Rectal smooth muscle tissue (tissue), 1 donor: ENCODE measurements at regions not wholly inside any gene's neighbourhood (a gene's known extent, or its start where the extent isn't known, plus 50 kb on each side); places are given as distances from the start of the nearest gene placed in this dataset.

Source experiments
- H3K27ac ChIP-seq: one replicate; pipeline ENCODE4 v1.7.0; 2013; ENCODE audit warnings: low read depth, low read length, inconsistent platforms
- H3K27me3 ChIP-seq: one replicate; pipeline ENCODE4 v1.7.0; 2013; ENCODE audit warnings: low read length; ENCODE audit not compliant: control insufficient read depth, insufficient read depth
- H3K36me3 ChIP-seq: one replicate; pipeline ENCODE4 v1.7.0; 2013; ENCODE audit warnings: low read length; ENCODE audit not compliant: control insufficient read depth, insufficient read depth
- H3K4me1 ChIP-seq: one replicate; pipeline ENCODE4 v1.7.0; 2013; ENCODE audit warnings: low read length; ENCODE audit not compliant: control insufficient read depth, insufficient read depth
- H3K4me3 ChIP-seq: one replicate; pipeline ENCODE4 v1.7.0; 2013; ENCODE audit warnings: low read length
- H3K9ac ChIP-seq: one replicate; pipeline ENCODE4 v1.7.0; 2013; ENCODE audit warnings: low read length

- no peaks in the 10 kb centered on the region for H3K36me3 ChIP-seq
- no peak overlapping the region for H3K4me3 ChIP-seq
- no peaks in the 10 kb centered on the region for H3K27me3 ChIP-seq
- H3K9ac ChIP-seq: no peak overlapping the region
- no peak overlapping the region for H3K27ac ChIP-seq
- H3K4me1 ChIP-seq: peaks cover under 1% of the 10 kb centered on the region
Measured at GRCh38 chr11:113549061-113549460, 73.9 kb upstream of the DRD2 start.

- Histone ChIP-seq H3K27ac (no peak overlapping the region), H3K36me3 (no peaks in the 10 kb centered on the region), H3K4me3 (no peak overlapping the region), H3K9ac (no peak overlapping the region), H3K4me1 (no peaks in the 10 kb centered on the region), H3K27me3 (no peaks in the 10 kb centered on the region)
Measured at GRCh38 chr11:113547739-113548138, 72.5 kb upstream of the DRD2 start.

- Histone ChIP-seq H3K36me3 (no peaks in the 10 kb centered on the region), H3K27ac (no peak overlapping the region), H3K27me3 (no peaks in the 10 kb centered on the region), H3K4me3 (no peak overlapping the region), H3K4me1 (no peaks in the 10 kb centered on the region), H3K9ac (no peak overlapping the region)
Measured at GRCh38 chr11:113546757-113547507, 71.7 kb upstream of the DRD2 start.

GRCh38 chr11:113542420-113542819 is 67.2 kb upstream of the DRD2 start:
- Histone ChIP-seq H3K9ac (no peak overlapping the region), H3K36me3 (no peaks in the 10 kb centered on the region), H3K4me1 (no peaks in the 10 kb centered on the region), H3K27ac (no peak overlapping the region), H3K27me3 (no peaks in the 10 kb centered on the region), H3K4me3 (no peak overlapping the region)

- no peaks in the 10 kb centered on the region for H3K4me1 ChIP-seq
- no peak overlapping the region for H3K27ac ChIP-seq
- no peak overlapping the region for H3K4me3 ChIP-seq
- no peaks in the 10 kb centered on the region for H3K27me3 ChIP-seq
- no peaks in the 10 kb centered on the region for H3K36me3 ChIP-seq
- no peak overlapping the region for H3K9ac ChIP-seq
Measured at GRCh38 chr11:113540416-113541330, 65.5 kb upstream of the DRD2 start.

- H3K36me3 ChIP-seq: no peaks in the 10 kb centered on the region
- no peak overlapping the region for H3K9ac ChIP-seq
- H3K4me3 ChIP-seq: no peak overlapping the region
- no peaks in the 10 kb centered on the region for H3K27me3 ChIP-seq
- H3K4me1 ChIP-seq: no peaks in the 10 kb centered on the region
- no peak overlapping the region for H3K27ac ChIP-seq
Measured at GRCh38 chr11:113538451-113539412, 63.5 kb upstream of the DRD2 start.

- Histone ChIP-seq H3K4me1 (no peaks in the 10 kb centered on the region), H3K4me3 (no peak overlapping the region), H3K9ac (no peak overlapping the region), H3K36me3 (no peaks in the 10 kb centered on the region), H3K27me3 (no peaks in the 10 kb centered on the region), H3K27ac (no peak overlapping the region)
Measured at GRCh38 chr11:113534625-113535024, 59.4 kb upstream of the DRD2 start.

- Histone ChIP-seq H3K4me1 (no peaks in the 10 kb centered on the region), H3K4me3 (no peak overlapping the region), H3K36me3 (no peaks in the 10 kb centered on the region), H3K27ac (no peak overlapping the region), H3K9ac (no peak overlapping the region), H3K27me3 (no peaks in the 10 kb centered on the region)
Measured at GRCh38 chr11:113533425-113533698, 58.2 kb upstream of the DRD2 start.

GRCh38 chr11:113532697-113533424 is 57.7 kb upstream of the DRD2 start:
- Histone ChIP-seq H3K36me3 (no peaks in the 10 kb centered on the region), H3K4me3 (no peak overlapping the region), H3K27me3 (no peaks in the 10 kb centered on the region), H3K4me1 (no peaks in the 10 kb centered on the region), H3K9ac (no peak overlapping the region), H3K27ac (no peak overlapping the region)

- Histone ChIP-seq H3K9ac (no peak overlapping the region), H3K27me3 (no peaks in the 10 kb centered on the region), H3K4me1 (no peaks in the 10 kb centered on the region), H3K36me3 (no peaks in the 10 kb centered on the region), H3K27ac (no peak overlapping the region), H3K4me3 (no peak overlapping the region)
Measured at GRCh38 chr11:113531575-113532451, 56.6 kb upstream of the DRD2 start.

- H3K4me3 ChIP-seq: no peak overlapping the region
- no peak overlapping the region for H3K9ac ChIP-seq
- no peaks in the 10 kb centered on the region for H3K27me3 ChIP-seq
- no peaks in the 10 kb centered on the region for H3K36me3 ChIP-seq
- no peak overlapping the region for H3K27ac ChIP-seq
- no peaks in the 10 kb centered on the region for H3K4me1 ChIP-seq
Measured at GRCh38 chr11:113531083-113531482, 55.9 kb upstream of the DRD2 start.
